ENCODE measurements at regions not wholly inside any gene's neighbourhood (a gene's known extent, or its start where the extent isn't known, plus 50 kb on each side); places are given as distances from the start of the nearest gene placed in this dataset.
"Not testable (repeated sequence)": the region's sequence is repeated elsewhere in the genome, so short reads cannot be mapped to it uniquely, and the experiment has no call there.

DNA sequence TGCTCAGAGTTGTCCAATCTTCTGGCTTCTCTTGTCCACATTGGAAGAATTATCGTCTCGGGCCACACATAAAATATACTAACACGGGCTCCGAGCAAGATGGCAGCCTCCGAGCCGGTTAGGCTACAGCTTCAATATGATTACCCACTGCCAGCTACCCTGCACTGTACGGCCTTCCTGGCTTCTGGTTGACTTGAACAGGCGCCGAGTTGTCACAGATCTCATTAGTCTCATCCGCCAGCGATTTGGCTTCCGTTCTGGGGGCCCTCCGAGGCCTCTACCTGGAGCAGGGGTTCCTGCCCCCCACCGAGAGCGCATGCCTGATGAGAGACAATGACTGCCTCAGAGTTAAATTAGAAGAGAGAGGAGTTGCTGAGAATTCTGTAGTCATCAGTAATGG, 101.2 kb upstream of the NUDT6 start:
- no peaks in the 10 kb centered on the region for H3K36me3 ChIP-seq (ENCODE audit: control insufficient read depth, insufficient read depth, low read length)
- no peaks in the 10 kb centered on the region for H3K9me3 ChIP-seq (replicated peaks; ENCODE audit: control insufficient read depth, low read depth, low read length)
- no peak overlapping the region for H3K4me3 ChIP-seq (ENCODE audit: low read length)
- no peaks in the 10 kb centered on the region for H3K27me3 ChIP-seq (ENCODE audit: control insufficient read depth, insufficient read depth, low read length)
- peaks cover 2% of the 10 kb centered on the region for H3K4me1 ChIP-seq (ENCODE audit: control insufficient read depth, insufficient read depth, low read length)
- WGBS (ENCODE audit: insufficient coverage), result 95% methylated on average over 14 of the region's 15 CpGs
- no peak for DNase-seq
- H3K27ac ChIP-seq (ENCODE audit: low read length), result no peak overlapping the region

DNA sequence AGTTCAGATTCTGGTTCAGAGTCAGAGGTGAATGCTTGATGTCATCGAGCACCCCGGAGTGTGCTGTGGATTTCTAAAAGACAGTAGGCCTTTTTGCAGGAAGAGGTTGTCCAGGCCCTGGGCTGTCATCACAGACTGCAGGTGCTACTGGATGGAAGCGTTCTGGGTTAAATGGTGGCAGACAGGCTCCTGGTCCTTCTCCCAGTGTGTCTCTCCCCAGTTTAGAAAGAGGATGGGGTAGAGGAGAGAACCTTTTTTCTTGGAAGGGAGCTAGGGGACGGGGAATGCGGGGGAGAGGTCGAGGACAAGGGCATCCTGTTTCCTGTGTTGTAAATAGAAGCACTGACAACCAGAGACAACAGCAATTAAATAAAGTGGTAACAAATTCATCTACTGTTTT, 102.3 kb upstream of the NUDT6 start:
- Histone ChIP-seq H3K4me3 (ENCODE audit: low read length) (no peak overlapping the region), H3K9me3 (replicated peaks; ENCODE audit: control insufficient read depth, low read depth, low read length) (no peaks in the 10 kb centered on the region), H3K27me3 (ENCODE audit: control insufficient read depth, insufficient read depth, low read length) (no peaks in the 10 kb centered on the region), H3K36me3 (ENCODE audit: control insufficient read depth, insufficient read depth, low read length) (no peaks in the 10 kb centered on the region), H3K4me1 (ENCODE audit: control insufficient read depth, insufficient read depth, low read length) (peaks cover 2% of the 10 kb centered on the region), H3K27ac (ENCODE audit: low read length) (no peak overlapping the region)
- DNase-seq, result no peak
- WGBS (ENCODE audit: insufficient coverage), result 39% methylated on average over 3 of the region's 6 CpGs

DNA sequence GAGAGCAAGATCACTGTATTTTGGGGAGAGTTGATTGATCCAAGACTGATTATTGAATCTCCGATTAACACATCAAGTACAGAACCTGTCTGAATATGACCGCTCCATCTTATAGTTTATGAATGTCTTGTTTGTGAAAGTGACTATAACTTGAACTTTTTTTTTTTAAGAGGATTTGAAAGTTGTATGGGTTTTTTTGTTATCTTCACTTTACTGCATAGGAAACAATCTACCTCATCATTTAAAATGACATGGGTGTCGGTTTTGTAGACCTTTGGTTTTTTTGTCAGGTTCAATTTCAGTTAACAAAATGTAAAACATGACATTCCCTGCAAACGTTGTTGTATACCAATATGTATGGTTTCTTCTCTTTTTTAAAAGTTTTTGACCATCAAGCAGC, 103.0 kb upstream of the NUDT6 start:
- H3K27ac ChIP-seq (ENCODE audit: low read length), result no peak overlapping the region
- H3K9me3 ChIP-seq (replicated peaks; ENCODE audit: control insufficient read depth, low read depth, low read length), result no peaks in the 10 kb centered on the region
- WGBS (ENCODE audit: insufficient coverage), result no CpG with 5 or more reads among the region's 4 CpGs
- H3K36me3 ChIP-seq (ENCODE audit: control insufficient read depth, insufficient read depth, low read length), result no peaks in the 10 kb centered on the region
- no peak for DNase-seq
- no peaks in the 10 kb centered on the region for H3K27me3 ChIP-seq (ENCODE audit: control insufficient read depth, insufficient read depth, low read length)
- H3K4me3 ChIP-seq (ENCODE audit: low read length), result no peak overlapping the region
- H3K4me1 ChIP-seq (ENCODE audit: control insufficient read depth, insufficient read depth, low read length), result peaks cover 2% of the 10 kb centered on the region

DNA sequence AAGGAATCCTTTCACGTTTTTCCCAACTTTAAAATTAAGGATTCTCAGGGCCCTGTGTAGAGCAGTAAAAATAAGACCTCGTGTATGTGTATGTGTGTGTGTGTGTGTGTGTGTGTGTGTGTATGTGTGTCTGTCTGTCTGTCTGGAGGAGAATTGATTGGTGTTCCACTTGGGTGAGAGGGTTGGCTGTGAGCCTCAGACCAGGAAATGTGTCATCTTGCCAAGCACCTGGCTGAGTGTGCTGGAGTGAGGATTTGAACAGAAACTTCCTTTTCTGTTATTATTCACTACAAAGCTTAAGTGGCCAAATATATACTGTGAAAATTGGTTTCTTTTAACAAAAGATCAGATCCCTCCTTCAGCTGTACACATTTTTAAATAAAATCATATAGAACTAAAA, 103.6 kb upstream of the NUDT6 start:
- not testable (repeated sequence) for H3K27me3 ChIP-seq (ENCODE audit: control insufficient read depth, insufficient read depth, low read length); H3K9me3 ChIP-seq (replicated peaks; ENCODE audit: control insufficient read depth, low read depth, low read length); H3K4me3 ChIP-seq (ENCODE audit: low read length); H3K27ac ChIP-seq (ENCODE audit: low read length); H3K36me3 ChIP-seq (ENCODE audit: control insufficient read depth, insufficient read depth, low read length); H3K4me1 ChIP-seq (ENCODE audit: control insufficient read depth, insufficient read depth, low read length)
- WGBS (ENCODE audit: insufficient coverage), result no CpG with 5 or more reads among the region's 2 CpGs
- peak; percentile 69 for DNase-seq

DNA sequence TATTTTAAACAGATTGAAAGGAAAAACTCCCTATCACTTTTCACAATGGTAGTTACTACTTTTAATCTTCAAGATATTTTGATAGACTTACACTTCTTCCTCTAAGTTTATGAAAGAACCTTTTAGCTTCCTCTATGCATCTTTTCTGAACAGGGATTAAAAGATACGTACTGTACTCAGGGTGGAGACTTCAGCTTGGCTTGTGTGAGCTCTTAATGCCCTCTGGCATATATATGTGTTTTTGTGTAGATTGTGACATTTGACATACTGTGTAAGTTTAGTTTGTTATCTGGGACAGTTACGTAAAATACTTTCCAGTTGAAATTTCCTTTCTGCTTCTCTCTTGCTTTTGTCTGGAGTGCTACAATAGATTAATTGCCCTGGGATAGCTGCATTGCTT, 109.3 kb upstream of the NUDT6 start:
- Histone ChIP-seq H3K9me3 (replicated peaks; ENCODE audit: control insufficient read depth, low read depth, low read length) (no peaks in the 10 kb centered on the region), H3K27me3 (ENCODE audit: control insufficient read depth, insufficient read depth, low read length) (no peaks in the 10 kb centered on the region), H3K4me3 (ENCODE audit: low read length) (no peak overlapping the region), H3K27ac (ENCODE audit: low read length) (no peak overlapping the region), H3K36me3 (ENCODE audit: control insufficient read depth, insufficient read depth, low read length) (no peaks in the 10 kb centered on the region), H3K4me1 (ENCODE audit: control insufficient read depth, insufficient read depth, low read length) (no peaks in the 10 kb centered on the region)
- no CpG with 5 or more reads among the region's 2 CpGs for WGBS (ENCODE audit: insufficient coverage)
- DNase-seq, result no peak

DNA sequence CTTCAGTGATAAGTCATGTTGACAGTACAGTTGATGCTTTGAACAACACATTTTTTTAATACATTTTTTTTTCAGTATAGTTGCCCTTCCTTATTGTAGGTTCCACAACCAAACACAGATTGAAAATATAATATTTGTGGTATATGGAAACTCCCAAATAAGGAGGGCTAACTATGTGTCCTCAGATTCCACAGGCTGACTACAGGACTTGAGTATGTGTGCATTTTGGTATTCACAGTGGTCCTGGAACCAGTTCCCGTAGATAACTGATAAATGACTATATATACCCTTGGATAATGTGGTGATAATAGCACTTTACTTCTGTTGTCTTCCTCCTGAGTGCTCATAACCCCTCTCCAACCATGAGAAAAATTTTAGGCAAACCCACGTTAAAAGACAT, 111.6 kb upstream of the NUDT6 start:
- H3K4me3 ChIP-seq (ENCODE audit: low read length), result no peak overlapping the region
- H3K9me3 ChIP-seq (replicated peaks; ENCODE audit: control insufficient read depth, low read depth, low read length), result no peaks in the 10 kb centered on the region
- no peak for DNase-seq
- H3K4me1 ChIP-seq (ENCODE audit: control insufficient read depth, insufficient read depth, low read length), result no peaks in the 10 kb centered on the region
- no peaks in the 10 kb centered on the region for H3K27me3 ChIP-seq (ENCODE audit: control insufficient read depth, insufficient read depth, low read length)
- H3K27ac ChIP-seq (ENCODE audit: low read length), result no peak overlapping the region
- WGBS (ENCODE audit: insufficient coverage), result no CpG with 5 or more reads among the region's 2 CpGs
- H3K36me3 ChIP-seq (ENCODE audit: control insufficient read depth, insufficient read depth, low read length), result no peaks in the 10 kb centered on the region

DNA sequence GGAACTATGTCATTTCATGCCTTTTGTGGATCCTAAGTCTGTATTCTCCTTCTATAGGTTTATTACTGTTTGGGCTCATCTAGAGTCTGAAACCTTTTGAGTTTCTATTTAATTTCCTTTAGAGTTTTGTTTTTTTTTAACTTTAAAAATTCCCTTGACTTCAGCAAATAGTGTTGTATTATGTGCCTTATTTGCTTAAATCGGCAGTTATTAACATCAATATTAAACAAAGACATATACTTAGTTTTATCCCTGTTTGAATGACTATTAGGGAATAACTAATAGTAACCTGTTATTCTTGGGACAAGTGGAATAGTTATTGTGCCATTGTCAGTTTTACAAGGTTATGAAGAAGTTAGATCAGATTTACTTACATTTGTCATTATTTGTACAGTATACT, 112.8 kb upstream of the NUDT6 start:
- DNase-seq, result no peak
- no peaks in the 10 kb centered on the region for H3K4me1 ChIP-seq (ENCODE audit: control insufficient read depth, insufficient read depth, low read length)
- no CpG with 5 or more reads among the region's 1 CpG for WGBS (ENCODE audit: insufficient coverage)
- H3K9me3 ChIP-seq (replicated peaks; ENCODE audit: control insufficient read depth, low read depth, low read length), result no peaks in the 10 kb centered on the region
- H3K27ac ChIP-seq (ENCODE audit: low read length), result no peak overlapping the region
- H3K36me3 ChIP-seq (ENCODE audit: control insufficient read depth, insufficient read depth, low read length), result no peaks in the 10 kb centered on the region
- no peaks in the 10 kb centered on the region for H3K27me3 ChIP-seq (ENCODE audit: control insufficient read depth, insufficient read depth, low read length)
- H3K4me3 ChIP-seq (ENCODE audit: low read length), result no peak overlapping the region

DNA sequence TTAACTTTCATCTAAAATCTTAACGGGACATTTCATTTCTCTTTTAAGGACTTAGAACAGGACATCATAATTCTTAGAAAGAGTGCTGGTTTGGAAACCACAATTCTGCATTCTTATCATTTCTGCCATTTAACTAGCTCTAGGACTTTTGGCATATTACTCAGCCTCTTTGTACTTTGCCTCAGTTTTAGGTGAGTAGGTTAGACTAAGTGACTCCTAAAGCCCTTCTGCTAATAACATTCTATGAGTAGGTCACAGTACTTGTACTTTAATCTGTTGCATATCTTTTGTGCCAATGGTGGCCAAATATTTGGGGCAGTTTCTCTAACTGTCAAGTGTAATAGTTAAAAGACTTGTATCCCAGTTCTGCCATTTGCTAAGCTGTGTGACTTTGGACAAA, 115.4 kb upstream of the NUDT6 start:
- Histone ChIP-seq H3K4me1 (ENCODE audit: control insufficient read depth, insufficient read depth, low read length) (no peaks in the 10 kb centered on the region), H3K27me3 (ENCODE audit: control insufficient read depth, insufficient read depth, low read length) (no peaks in the 10 kb centered on the region), H3K27ac (ENCODE audit: low read length) (no peak overlapping the region), H3K36me3 (ENCODE audit: control insufficient read depth, insufficient read depth, low read length) (peaks cover 3% of the 10 kb centered on the region), H3K9me3 (replicated peaks; ENCODE audit: control insufficient read depth, low read depth, low read length) (peaks cover 4% of the 10 kb centered on the region), H3K4me3 (ENCODE audit: low read length) (no peak overlapping the region)
- WGBS (ENCODE audit: insufficient coverage), result no CpG with 5 or more reads among the region's 1 CpG
- no peak for DNase-seq

DNA sequence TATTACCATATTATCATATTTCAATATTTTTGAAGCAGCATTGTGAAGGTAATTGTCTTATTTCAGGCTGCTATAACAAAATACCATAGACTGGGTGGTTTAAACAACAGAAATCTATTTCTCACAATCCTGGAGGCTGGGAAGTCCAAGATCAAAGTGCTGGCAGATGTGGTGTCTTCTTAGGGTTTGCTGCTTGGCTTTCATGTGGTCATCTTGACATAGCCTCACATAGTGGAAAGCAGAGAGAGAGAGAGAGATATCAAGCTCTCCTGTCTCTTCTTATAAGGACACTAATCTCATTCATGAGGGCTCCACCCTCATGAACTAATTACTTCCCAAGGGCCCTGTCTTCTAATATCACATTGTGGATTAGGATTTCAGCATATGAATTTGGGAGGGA, 119.7 kb upstream of the NUDT6 start:
- Histone ChIP-seq H3K4me3 (ENCODE audit: low read length) (no peak overlapping the region), H3K4me1 (ENCODE audit: control insufficient read depth, insufficient read depth, low read length) (no peaks in the 10 kb centered on the region), H3K9me3 (replicated peaks; ENCODE audit: control insufficient read depth, low read depth, low read length) (peaks cover 20% of the 10 kb centered on the region), H3K27me3 (ENCODE audit: control insufficient read depth, insufficient read depth, low read length) (no peaks in the 10 kb centered on the region), H3K36me3 (ENCODE audit: control insufficient read depth, insufficient read depth, low read length) (peaks cover 3% of the 10 kb centered on the region), H3K27ac (ENCODE audit: low read length) (no peak overlapping the region)
- no peak for DNase-seq

DNA sequence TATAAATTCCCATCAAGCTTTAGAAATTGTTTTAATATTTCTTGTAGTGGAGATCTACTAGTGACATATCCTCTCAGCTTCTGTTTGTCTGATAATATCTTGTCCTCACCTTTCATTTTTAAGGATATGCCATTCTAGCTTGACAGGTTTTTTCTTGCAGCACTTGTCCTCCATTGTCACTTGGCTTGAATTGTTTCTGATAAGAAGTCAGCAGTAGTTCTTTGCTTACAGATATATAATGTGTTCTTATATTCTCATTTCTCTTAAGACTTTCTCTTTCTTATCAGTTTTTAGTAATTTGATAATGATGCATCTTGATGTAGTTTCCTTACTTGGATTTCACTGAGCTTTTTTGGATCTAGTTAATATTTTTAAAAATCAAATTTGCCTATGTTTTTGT, 120.6 kb upstream of the NUDT6 start:
- no peak for DNase-seq
- Histone ChIP-seq H3K27me3 (ENCODE audit: control insufficient read depth, insufficient read depth, low read length) (no peaks in the 10 kb centered on the region), H3K27ac (ENCODE audit: low read length) (no peak overlapping the region), H3K4me1 (ENCODE audit: control insufficient read depth, insufficient read depth, low read length) (no peaks in the 10 kb centered on the region), H3K4me3 (ENCODE audit: low read length) (no peak overlapping the region), H3K36me3 (ENCODE audit: control insufficient read depth, insufficient read depth, low read length) (peaks cover 3% of the 10 kb centered on the region), H3K9me3 (replicated peaks; ENCODE audit: control insufficient read depth, low read depth, low read length) (peaks cover 23% of the 10 kb centered on the region)

DNA sequence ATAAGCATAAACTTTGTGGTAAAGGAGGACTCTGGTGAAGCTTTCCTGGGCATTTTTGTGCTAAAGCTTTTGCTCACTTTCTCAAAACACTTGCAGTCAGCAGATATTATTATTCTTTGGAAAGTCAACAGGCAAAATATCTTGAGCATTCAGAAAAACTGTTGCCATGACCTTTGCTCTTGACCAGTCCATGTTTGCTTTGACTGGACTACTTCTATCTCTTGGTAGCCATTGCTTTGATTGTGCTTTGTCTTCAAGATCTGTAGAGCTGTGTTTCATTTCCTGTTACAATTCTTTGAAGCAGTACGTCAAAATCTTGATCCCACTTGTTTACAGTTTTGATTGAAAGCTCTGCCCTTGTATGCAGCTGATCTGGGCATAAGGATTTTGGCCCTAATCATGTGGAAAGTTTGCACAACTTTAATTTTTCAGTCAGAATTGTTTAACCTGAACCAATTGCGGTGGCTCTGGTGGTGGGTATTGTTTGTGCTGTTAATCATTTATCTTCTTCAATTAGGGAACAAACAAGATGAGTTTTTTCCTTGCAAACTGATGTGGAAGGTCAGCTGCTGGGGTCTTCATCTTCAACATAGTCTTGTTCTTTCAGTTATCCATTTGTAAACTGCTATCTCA, 121.5 kb upstream of the NUDT6 start:
- 67% methylated on average over 1 of the region's 2 CpGs for whole genome bisulfite sequencing (ENCODE audit: insufficient coverage)
- H3K9me3 ChIP-seq (replicated peaks; ENCODE audit: control insufficient read depth, low read depth, low read length), result peaks cover 27% of the 10 kb centered on the region

More for the DNA sequence above, 121.5 kb upstream of the NUDT6 start:
- Histone ChIP-seq H3K27ac (ENCODE audit: low read length) (no peak overlapping the region), H3K4me3 (ENCODE audit: low read length) (no peak overlapping the region), H3K27me3 (ENCODE audit: control insufficient read depth, insufficient read depth, low read length) (no peaks in the 10 kb centered on the region), H3K36me3 (ENCODE audit: control insufficient read depth, insufficient read depth, low read length) (peaks cover 3% of the 10 kb centered on the region), H3K4me1 (ENCODE audit: control insufficient read depth, insufficient read depth, low read length) (no peaks in the 10 kb centered on the region)
- no peak for DNase-seq
